Skeletal muscle tissue (tissue), 3 donors: ENCODE measurements at regions not wholly inside any gene's neighbourhood (a gene's known extent, or its start where the extent isn't known, plus 50 kb on each side); places are given as distances from the start of the nearest gene placed in this dataset.
"Not testable (repeated sequence)": the region's sequence is repeated elsewhere in the genome, so short reads cannot be mapped to it uniquely, and the experiment has no call there.

Experiments
- H3K27ac ChIP-seq: one replicate; pipeline ENCODE4 v1.7.0; 2013; ENCODE audit warnings: mild to moderate bottlenecking, low read depth, low read length, inconsistent platforms
- H3K27me3 ChIP-seq, 3 donors: one replicate each; pipeline ENCODE4 v1.7.0; 2013; ENCODE audit warnings: low read length in 3 of 3; ENCODE audit not compliant: control insufficient read depth in 3 of 3, insufficient read depth in 3 of 3
- H3K36me3 ChIP-seq, 3 donors: one replicate each; pipeline ENCODE4 v1.7.0; 2013; ENCODE audit warnings: low read length in 3 of 3; ENCODE audit not compliant: control insufficient read depth in 3 of 3, insufficient read depth in 3 of 3
- H3K4me1 ChIP-seq, 3 donors: one replicate each; pipeline ENCODE4 v1.7.0; 2013; ENCODE audit warnings: low read length in 3 of 3, mild to moderate bottlenecking in 3 of 3; ENCODE audit not compliant: control insufficient read depth in 3 of 3, insufficient read depth in 3 of 3
- H3K4me3 ChIP-seq, 3 donors: one replicate each; pipeline ENCODE4 v1.7.0; 2013; ENCODE audit warnings: low read length in 3 of 3
- H3K9ac ChIP-seq, 3 donors: one replicate each; pipeline ENCODE4 v1.7.0; 2013; ENCODE audit warnings: low read length in 3 of 3, mild to moderate bottlenecking in 3 of 3, moderate library complexity in 2 of 3, low read depth in 1 of 3
- H3K9me3 ChIP-seq, 3 donors: one replicate each; pipeline ENCODE4 v1.7.0; 2013; ENCODE audit warnings: low read length in 3 of 3; ENCODE audit not compliant: control insufficient read depth in 3 of 3
- donor health status: Osteomylitis.

GRCh38 chr11:105388006-105388405 lies 221.9 kb upstream of the GRIA4 start:
- no peak overlapping the region for H3K9ac ChIP-seq
- no peaks in the 10 kb centered on the region for H3K4me1 ChIP-seq
- H3K27me3 ChIP-seq, result no peaks in the 10 kb centered on the region
- H3K4me3 ChIP-seq, result no peak overlapping the region
- no peaks in the 10 kb centered on the region for H3K36me3 ChIP-seq
- H3K27ac ChIP-seq, result no peak overlapping the region
- no peaks in the 10 kb centered on the region for H3K9me3 ChIP-seq

- H3K4me1 ChIP-seq, result no peaks in the 10 kb centered on the region
- H3K9me3 ChIP-seq, result no peaks in the 10 kb centered on the region
- no peak overlapping the region for H3K4me3 ChIP-seq
- H3K27ac ChIP-seq, result no peak overlapping the region
- no peaks in the 10 kb centered on the region for H3K27me3 ChIP-seq
- no peaks in the 10 kb centered on the region for H3K36me3 ChIP-seq
- H3K9ac ChIP-seq, result no peak overlapping the region
Observed at GRCh38 chr11:105381941-105382340, 227.9 kb upstream of the GRIA4 start.

GRCh38 chr11:105377870-105378269 lies 232.0 kb upstream of the GRIA4 start:
- Histone ChIP-seq H3K36me3 (no peaks in the 10 kb centered on the region), H3K27me3 (no peaks in the 10 kb centered on the region), H3K27ac (no peak overlapping the region), H3K4me3 (no peak overlapping the region), H3K9ac (no peak overlapping the region), H3K9me3 (no peaks in the 10 kb centered on the region), H3K4me1 (no peaks in the 10 kb centered on the region)

- Histone ChIP-seq H3K4me3 (no peak overlapping the region), H3K9ac (no peak overlapping the region), H3K27ac (no peak overlapping the region), H3K36me3 (no peaks in the 10 kb centered on the region), H3K27me3 (no peaks in the 10 kb centered on the region), H3K9me3 (no peaks in the 10 kb centered on the region), H3K4me1 (no peaks in the 10 kb centered on the region)
Observed at GRCh38 chr11:105372206-105372605, 232.6 kb upstream of the CARD18 start.

GRCh38 chr11:105371311-105371710 lies 231.7 kb upstream of the CARD18 start:
- no peaks in the 10 kb centered on the region for H3K9me3 ChIP-seq
- H3K27ac ChIP-seq, result no peak overlapping the region
- no peaks in the 10 kb centered on the region for H3K27me3 ChIP-seq
- H3K4me1 ChIP-seq, result no peaks in the 10 kb centered on the region
- no peak overlapping the region for H3K4me3 ChIP-seq
- H3K9ac ChIP-seq, result no peak overlapping the region
- no peaks in the 10 kb centered on the region for H3K36me3 ChIP-seq

GRCh38 chr11:105368711-105369110 lies 229.1 kb upstream of the CARD18 start:
- Histone ChIP-seq H3K9me3 (no peaks in the 10 kb centered on the region), H3K27me3 (no peaks in the 10 kb centered on the region), H3K27ac (no peak overlapping the region), H3K4me1 (no peaks in the 10 kb centered on the region), H3K36me3 (no peaks in the 10 kb centered on the region), H3K9ac (no peak overlapping the region), H3K4me3 (no peak overlapping the region)

- Histone ChIP-seq H3K4me3 (no peak overlapping the region), H3K27me3 (no peaks in the 10 kb centered on the region), H3K36me3 (no peaks in the 10 kb centered on the region), H3K4me1 (no peaks in the 10 kb centered on the region), H3K27ac (no peak overlapping the region), H3K9me3 (no peaks in the 10 kb centered on the region), H3K9ac (no peak overlapping the region)
Observed at GRCh38 chr11:105367129-105367528, 227.6 kb upstream of the CARD18 start.

- no peak overlapping the region for H3K27ac ChIP-seq
- H3K4me1 ChIP-seq, result no peaks in the 10 kb centered on the region
- H3K9ac ChIP-seq, result no peak overlapping the region
- H3K9me3 ChIP-seq, result no peaks in the 10 kb centered on the region
- no peaks in the 10 kb centered on the region for H3K36me3 ChIP-seq
- no peaks in the 10 kb centered on the region for H3K27me3 ChIP-seq
- H3K4me3 ChIP-seq, result no peak overlapping the region
Observed at GRCh38 chr11:105361651-105362050, 222.1 kb upstream of the CARD18 start.

- Histone ChIP-seq H3K4me1 (no peaks in the 10 kb centered on the region), H3K9me3 (no peaks in the 10 kb centered on the region), H3K27ac (no peak overlapping the region), H3K36me3 (no peaks in the 10 kb centered on the region), H3K4me3 (no peak overlapping the region), H3K27me3 (no peaks in the 10 kb centered on the region), H3K9ac (no peak overlapping the region)
Observed at GRCh38 chr11:105357764-105358163, 218.2 kb upstream of the CARD18 start.

- Histone ChIP-seq H3K4me3 (no peak overlapping the region), H3K4me1 (no peaks in the 10 kb centered on the region), H3K36me3 (no peaks in the 10 kb centered on the region), H3K9me3 (no peaks in the 10 kb centered on the region), H3K27ac (no peak overlapping the region), H3K9ac (no peak overlapping the region), H3K27me3 (no peaks in the 10 kb centered on the region)
Observed at GRCh38 chr11:105357146-105357545, 217.6 kb upstream of the CARD18 start.

- H3K27me3 ChIP-seq, H3K4me3 ChIP-seq, H3K36me3 ChIP-seq, H3K9ac ChIP-seq, H3K27ac ChIP-seq, H3K9me3 ChIP-seq, H3K4me1 ChIP-seq: not testable (repeated sequence)
Observed at GRCh38 chr11:105349867-105350266, 210.3 kb upstream of the CARD18 start.
